PC-9 (cell line): ENCODE measurements at regions not wholly inside any gene's neighbourhood (a gene's known extent, or its start where the extent isn't known, plus 50 kb on each side); places are given as distances from the start of the nearest gene placed in this dataset.

Experiments used
- CTCF ChIP-seq: fragments of 200-600 bp; sonication (generic); conservative IDR thresholded peaks from 2 replicates; pipeline ENCODE4 v1.6.1; 2017; ENCODE audit warnings: mixed run types, antibody characterized with exemption, mild to moderate bottlenecking, moderate library complexity
- EZH2 ChIP-seq: fragments of 200-600 bp; sonication (generic); IDR thresholded peaks from 2 replicates; pipeline ENCODE4 v1.8.0; 2017; ENCODE audit warnings: antibody characterized with exemption, low read depth

- TF ChIP-seq CTCF (no peak), EZH2 (no peak)
Measured at GRCh38 chr4:45765521-45765920, 358.3 kb downstream of the GABRG1 start.
